ENCODE measurements at regions not wholly inside any gene's neighbourhood (a gene's known extent, or its start where the extent isn't known, plus 50 kb on each side); places are given as distances from the start of the nearest gene placed in this dataset.

- no peak for DNase-seq
These were observed 301.9 kb downstream of the GPAT3 start for GRCh38 chr4:83837614-83838308.

GRCh38 chr4:83833920-83834319 is 298.0 kb downstream of the GPAT3 start:
- DNase-seq, result no peak

GRCh38 chr4:83832110-83832825 is 296.4 kb downstream of the GPAT3 start:
- DNase-seq, result no peak

- no peak for DNase-seq
These were observed 295.7 kb downstream of the GPAT3 start for GRCh38 chr4:83831588-83831987.

GRCh38 chr4:83830138-83830888 is 294.4 kb downstream of the GPAT3 start:
- DNase-seq, result no peak

GRCh38 chr4:83828601-83829000 is 292.7 kb downstream of the GPAT3 start:
- no peak for DNase-seq

GRCh38 chr4:83821493-83821892 is 285.6 kb downstream of the GPAT3 start:
- DNase-seq, result no peak

- no peak for DNase-seq
These were observed 283.7 kb downstream of the GPAT3 start for GRCh38 chr4:83819582-83819981.

- no peak for DNase-seq
These were observed 274.5 kb downstream of the GPAT3 start for GRCh38 chr4:83810428-83810827.

- DNase-seq, result no peak
These were observed 273.7 kb downstream of the GPAT3 start for GRCh38 chr4:83809581-83809980.

GRCh38 chr4:83793481-83793880 is 257.6 kb downstream of the GPAT3 start:
- DNase-seq, result no peak

- DNase-seq, result no peak
These were observed 250.0 kb downstream of the GPAT3 start for GRCh38 chr4:83785891-83786290.

- no peak for DNase-seq
These were observed 247.3 kb downstream of the GPAT3 start for GRCh38 chr4:83783215-83783614.

GRCh38 chr4:83782591-83782990 is 246.7 kb downstream of the GPAT3 start:
- no peak for DNase-seq

GRCh38 chr4:83781434-83781833 is 245.5 kb downstream of the GPAT3 start:
- no peak for DNase-seq

- no peak for DNase-seq
These were observed 244.3 kb downstream of the GPAT3 start for GRCh38 chr4:83780053-83780733.

- DNase-seq, result no peak
These were observed 243.5 kb downstream of the GPAT3 start for GRCh38 chr4:83779103-83780052.

- DNase-seq, result no peak
These were observed 236.8 kb downstream of the GPAT3 start for GRCh38 chr4:83772685-83773084.

GRCh38 chr4:83771113-83771705 is 235.3 kb downstream of the GPAT3 start:
- DNase-seq, result no peak

- no peak for DNase-seq
These were observed 232.2 kb downstream of the GPAT3 start for GRCh38 chr4:83768146-83768545.

- DNase-seq, result no peak
These were observed 231.2 kb downstream of the GPAT3 start for GRCh38 chr4:83767067-83767466.

- no peak for DNase-seq
These were observed 223.7 kb downstream of the GPAT3 start for GRCh38 chr4:83759611-83760010.

Data from NCI-H1417 treated with DMSO at 0.1 percent for 48 hours (cell line).